H9 (cell line): ENCODE measurements at regions not wholly inside any gene's neighbourhood (a gene's known extent, or its start where the extent isn't known, plus 50 kb on each side); places are given as distances from the start of the nearest gene placed in this dataset.

Experiments
- DNase-seq: peaks from one replicate; pipeline ENCODE4 v3.0.0-alpha.2; 2017
- H2AFZ ChIP-seq: one replicate; pipeline ENCODE4 v1.6.1; 2013; ENCODE audit warnings: mild to moderate bottlenecking, low read length, control low read depth, moderate library complexity
- H2AK5ac ChIP-seq: 2 replicates; pipeline ENCODE4 v1.6.1; 2013; ENCODE audit warnings: low read length, control low read depth, mixed read lengths; ENCODE audit not compliant: insufficient read length
- H2BK120ac ChIP-seq: one replicate; pipeline ENCODE4 v1.6.1; 2013; ENCODE audit warnings: low read depth, mild to moderate bottlenecking, low read length, control low read depth, inconsistent platforms; ENCODE audit not compliant: poor library complexity, severe bottlenecking
- H2BK12ac ChIP-seq: 2 replicates; pipeline ENCODE4 v1.6.1; 2013; ENCODE audit warnings: low read length, control low read depth, mixed read lengths, low read depth; ENCODE audit not compliant: insufficient read length
- H2BK15ac ChIP-seq: 2 replicates; pipeline ENCODE4 v1.6.1; 2013; ENCODE audit warnings: low read depth, low read length, control low read depth
- H2BK20ac ChIP-seq: one replicate; pipeline ENCODE4 v1.6.1; 2013; ENCODE audit warnings: low read depth, mild to moderate bottlenecking, low read length, control low read depth, inconsistent platforms; ENCODE audit not compliant: poor library complexity, severe bottlenecking
- H2BK5ac ChIP-seq: 2 replicates; pipeline ENCODE4 v1.6.1; 2013; ENCODE audit warnings: low read length, control low read depth, mixed read lengths; ENCODE audit not compliant: insufficient read length
- H3K14ac ChIP-seq: 2 replicates; pipeline ENCODE4 v1.6.1; 2013; ENCODE audit warnings: low read length, control low read depth; ENCODE audit not compliant: insufficient read depth
- H3K18ac ChIP-seq: 2 replicates; pipeline ENCODE4 v1.6.1; 2013; ENCODE audit warnings: low read depth, mild to moderate bottlenecking, mixed read lengths, low read length, control low read depth; ENCODE audit not compliant: insufficient read length
- H3K23ac ChIP-seq: 2 replicates; pipeline ENCODE4 v1.6.1; 2013; ENCODE audit warnings: low read length, control low read depth, mixed read lengths, low read depth; ENCODE audit not compliant: insufficient read length
- H3K23me2 ChIP-seq: 2 replicates; pipeline ENCODE4 v1.6.1; 2013; ENCODE audit warnings: low read depth, mild to moderate bottlenecking, mixed read lengths, low read length, control low read depth; ENCODE audit not compliant: insufficient read length, poor library complexity, severe bottlenecking
- H3K27ac ChIP-seq: 2 replicates; pipeline ENCODE4 v1.5.1; 2013; ENCODE audit warnings: low read length, control low read depth, mixed read lengths, low read depth; ENCODE audit not compliant: insufficient read length
- H3K27me3 ChIP-seq: 2 replicates; pipeline ENCODE4 v1.6.1; 2013; ENCODE audit warnings: low read length, control low read depth, inconsistent platforms; ENCODE audit not compliant: insufficient read depth
- H3K4ac ChIP-seq: 2 replicates; pipeline ENCODE4 v1.6.1; 2013; ENCODE audit warnings: low read depth, mild to moderate bottlenecking, control low read depth, inconsistent platforms, low read length, moderate library complexity
- H3K4me1 ChIP-seq: 2 replicates; pipeline ENCODE4 v1.6.1; 2013; ENCODE audit warnings: low read length, control low read depth, inconsistent platforms; ENCODE audit not compliant: insufficient read depth
- H3K4me2 ChIP-seq: 2 replicates; pipeline ENCODE4 v1.6.1; 2013; ENCODE audit warnings: low read length, control low read depth, mixed read lengths; ENCODE audit not compliant: insufficient read length, insufficient read depth
- H3K56ac ChIP-seq: 2 replicates; pipeline ENCODE4 v1.6.1; 2013; ENCODE audit warnings: low read depth, mild to moderate bottlenecking, mixed read lengths, low read length, control low read depth; ENCODE audit not compliant: insufficient read length
- H3K79me1 ChIP-seq: 2 replicates; pipeline ENCODE4 v1.6.1; 2013; ENCODE audit warnings: low read depth, mild to moderate bottlenecking, moderate library complexity, low read length, control low read depth, inconsistent platforms; ENCODE audit not compliant: insufficient read depth, poor library complexity, severe bottlenecking
- H3K79me2 ChIP-seq: 2 replicates; pipeline ENCODE4 v1.6.1; 2013; ENCODE audit warnings: low read length, control low read depth, inconsistent platforms; ENCODE audit not compliant: insufficient read depth
- H3K9ac ChIP-seq: 2 replicates; pipeline ENCODE4 v1.6.1; 2013; ENCODE audit warnings: low read length, control low read depth, mixed read lengths; ENCODE audit not compliant: insufficient read length; ENCODE audit errors: extremely low read depth
- H3K9me3 ChIP-seq: one replicate; pipeline ENCODE4 v1.6.1; 2013; ENCODE audit warnings: low read depth, low read length, inconsistent platforms; ENCODE audit not compliant: control insufficient read depth
- H3T11ph ChIP-seq: one replicate; pipeline ENCODE4 v1.6.1; 2013; ENCODE audit warnings: mild to moderate bottlenecking, low read length, control low read depth, inconsistent platforms
- H4K20me1 ChIP-seq: one replicate; pipeline ENCODE4 v1.6.1; 2013; ENCODE audit not compliant: control insufficient read depth, insufficient read length, insufficient read depth
- H4K5ac ChIP-seq: 2 replicates; pipeline ENCODE4 v1.6.1; 2013; ENCODE audit warnings: low read depth, mild to moderate bottlenecking, mixed read lengths, low read length, control low read depth; ENCODE audit not compliant: insufficient read length
- H4K8ac ChIP-seq: replicated peaks from 2 replicates; pipeline ENCODE4 v1.6.1; 2013; ENCODE audit warnings: low read length, control low read depth, mixed read lengths, low read depth; ENCODE audit not compliant: insufficient read length
- H4K91ac ChIP-seq: 2 replicates; pipeline ENCODE4 v1.6.1; 2013; ENCODE audit warnings: low read depth, mild to moderate bottlenecking, moderate library complexity, mixed read lengths, low read length, control low read depth; ENCODE audit not compliant: insufficient read length
- H3K27ac Mint-ChIP-seq, 3 experiments: 2 replicates in 2 of 3; 3 replicates in 1 of 3; pipeline ENCODE4 v1.8.0; 2020 to 2021; ENCODE audit warnings: mixed read lengths in 3 of 3, mild to moderate bottlenecking in 1 of 3, moderate library complexity in 1 of 3
- H3K27me3 Mint-ChIP-seq: 2 replicates; pipeline ENCODE4 v1.8.0; 2021; ENCODE audit warnings: low read depth, mild to moderate bottlenecking, moderate library complexity, mixed read lengths
- H3K36me3 Mint-ChIP-seq, 3 experiments: 2 replicates in 2 of 3; 3 replicates in 1 of 3; pipeline ENCODE4 v1.8.0; 2020 to 2021; ENCODE audit warnings: low read depth in 3 of 3, mixed read lengths in 3 of 3; ENCODE audit not compliant: insufficient read depth in 1 of 3
- H3K4me1 Mint-ChIP-seq, 2 experiments: 2 replicates each; pipeline ENCODE4 v1.8.0; 2020; ENCODE audit warnings: mixed read lengths in 2 of 2
- H3K4me3 Mint-ChIP-seq, 2 experiments: 2 replicates in 1 of 2; 3 replicates in 1 of 2; pipeline ENCODE4 v1.8.0; 2020 to 2021; ENCODE audit warnings: mild to moderate bottlenecking in 2 of 2, mixed read lengths in 2 of 2, moderate library complexity in 1 of 2
- H3K9me3 Mint-ChIP-seq, 2 experiments: 2 replicates in 1 of 2; 3 replicates in 1 of 2; pipeline ENCODE4 v1.8.0; 2020; ENCODE audit warnings: mild to moderate bottlenecking in 2 of 2, mixed read lengths in 2 of 2, moderate library complexity in 1 of 2
- CTCF ChIP-seq: fragments of 200-600 bp; sonication (generic); conservative IDR thresholded peaks from 3 replicates; pipeline ENCODE4 v1.8.0; 2021; ENCODE audit warnings: antibody characterized with exemption, mild to moderate bottlenecking
- WGBS: extraction: QIAGEN DNeasy Blood & Tissue Kit; methylation state at CpG from one replicate; pipeline ENCODE4 v1.1.7; 2013; ENCODE audit warnings: missing lambda C conversion rate, low lambda C conversion rate, mixed read lengths; ENCODE audit not compliant: insufficient read length; ENCODE audit errors: extremely low coverage; 5-methylcytosine and 5-hydroxymethylcytosine counted together

DNA sequence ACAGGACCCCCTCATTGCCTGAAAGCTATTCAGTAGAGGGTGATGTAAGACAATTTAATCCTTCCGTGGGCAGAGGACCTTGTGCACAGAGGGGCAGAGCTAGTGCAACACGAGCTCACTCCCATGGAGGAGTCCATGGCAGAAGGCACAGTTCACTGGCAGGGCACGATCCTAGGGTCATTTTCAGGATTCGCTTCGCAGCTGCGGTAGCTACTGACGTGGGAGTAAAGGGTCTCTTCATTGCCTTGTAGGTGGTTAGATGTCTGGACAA lies 207.8 kb downstream of the FOXO1 start:
- no CpG with 5 or more reads among the region's 7 CpGs for WGBS
- no peak overlapping the region for H3K4ac ChIP-seq
- H3K27me3 ChIP-seq, result no peaks in the 10 kb centered on the region
- no peaks in the 10 kb centered on the region for H3K79me2 ChIP-seq
- no peak overlapping the region for H4K8ac ChIP-seq
- H4K20me1 ChIP-seq, result no peaks in the 10 kb centered on the region
- Mint-ChIP-seq H3K9me3 (no peaks in the 10 kb centered on the region; a peak in 1 of 5 replicates), H3K4me3 (no peak overlapping the region), H3K27ac (peak overlapping the region in 1 of 3 experiments; percentile 11; a peak in 1 of 7 replicates), H3K4me1 (peaks cover 0 to 4% of the 10 kb centered on the region in 2 experiments), H3K36me3 (no peaks in the 10 kb centered on the region), H3K27me3 (no peaks in the 10 kb centered on the region)
- no peak overlapping the region for H3K56ac ChIP-seq
- no peak overlapping the region for H2BK20ac ChIP-seq
- no peak overlapping the region for H2BK120ac ChIP-seq
- no peak for TF ChIP-seq CTCF
- H3K4me2 ChIP-seq, result no peak overlapping the region
- H3K9me3 ChIP-seq, result no peaks in the 10 kb centered on the region
- no peak overlapping the region for H2BK15ac ChIP-seq
- no peak for DNase-seq
- no peak overlapping the region for H3K27ac ChIP-seq
- no peak overlapping the region for H2BK12ac ChIP-seq
- H2BK5ac ChIP-seq, result no peak overlapping the region
- no peak overlapping the region for H3K23ac ChIP-seq
- H4K5ac ChIP-seq, result no peak overlapping the region
- H3K14ac ChIP-seq, result no peak overlapping the region
- no peaks in the 10 kb centered on the region for H3K4me1 ChIP-seq
- H2AK5ac ChIP-seq, result no peak overlapping the region
- no peak overlapping the region for H3K18ac ChIP-seq
- no peak overlapping the region for H4K91ac ChIP-seq
- H2AFZ ChIP-seq, result no peak overlapping the region
- H3T11ph ChIP-seq, result no peak overlapping the region
- H3K23me2 ChIP-seq, result no peaks in the 10 kb centered on the region
- no peak overlapping the region for H3K9ac ChIP-seq
- no peaks in the 10 kb centered on the region for H3K79me1 ChIP-seq
